Suprapubic skin (tissue), 3 donors: ENCODE measurements at regions not wholly inside any gene's neighbourhood (a gene's known extent, or its start where the extent isn't known, plus 50 kb on each side); places are given as distances from the start of the nearest gene placed in this dataset.

ENCODE experiments used
- EP300 ChIP-seq: sonication (generic); formaldehyde crosslinking; IDR thresholded peaks from one replicate; pipeline ENCODE4 v1.6.1; 2017; ENCODE audit warnings: antibody characterized with exemption
- POLR2A ChIP-seq, 2 donors: fragments of 450-650 bp; IDR thresholded peaks; one replicate each; pipeline ENCODE4 v1.6.1; 2017; ENCODE audit warnings: antibody characterized with exemption in 2 of 2, mild to moderate bottlenecking in 2 of 2, moderate library complexity in 2 of 2
- TF ChIP-seq, protein P1 (sequence below), 2 donors: fragments of 200-600 bp in 1 of 2; fragments of 450-650 bp in 1 of 2; sonication (generic) in 1 of 2; IDR thresholded peaks; one replicate each; pipeline ENCODE4 v1.5.1; 2016 to 2019; ENCODE audit warnings: antibody characterized with exemption in 2 of 2, mild to moderate bottlenecking in 1 of 2, moderate library complexity in 1 of 2

DNA sequence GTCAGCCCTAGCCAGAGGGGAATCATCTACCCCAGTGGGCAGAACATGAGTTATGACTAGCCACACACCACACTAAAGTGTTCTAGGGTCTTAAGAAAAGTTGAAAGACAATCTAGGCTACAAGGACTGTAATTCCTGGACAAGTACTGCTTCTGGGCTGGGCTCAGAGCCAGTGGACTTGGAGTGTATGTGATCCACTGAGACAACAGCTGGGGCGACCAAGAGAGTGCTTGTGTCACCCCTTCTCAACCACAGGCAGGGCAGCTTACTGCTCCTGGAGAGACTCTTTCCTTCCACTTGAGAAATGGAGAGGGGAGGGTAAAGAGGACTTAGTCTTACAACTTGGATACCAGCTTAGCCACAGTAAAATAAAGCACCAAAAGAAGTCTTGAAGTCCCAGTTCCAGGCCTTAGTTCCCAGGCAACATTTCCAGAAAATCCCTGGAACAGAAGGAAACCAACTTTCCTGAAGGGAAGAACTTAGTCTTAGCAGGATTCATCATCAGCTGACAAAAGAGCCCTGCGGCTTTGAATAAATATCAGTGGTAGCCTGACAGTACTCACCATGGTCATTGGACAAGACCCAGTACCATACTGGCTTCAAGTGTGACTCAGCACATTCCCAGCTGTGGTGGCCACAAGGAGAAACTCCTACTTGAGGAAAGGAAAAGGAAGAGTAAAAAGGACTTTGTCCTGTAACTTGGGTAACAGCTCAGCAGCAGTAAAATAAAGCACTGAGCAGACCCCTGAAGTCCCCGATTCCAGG, 355.1 kb upstream of the ADGRB3 start:
- no peak for TF ChIP-seq POLR2A (IDR thresholded peaks at IDR 0.05)
- TF ChIP-seq, protein P1, sequence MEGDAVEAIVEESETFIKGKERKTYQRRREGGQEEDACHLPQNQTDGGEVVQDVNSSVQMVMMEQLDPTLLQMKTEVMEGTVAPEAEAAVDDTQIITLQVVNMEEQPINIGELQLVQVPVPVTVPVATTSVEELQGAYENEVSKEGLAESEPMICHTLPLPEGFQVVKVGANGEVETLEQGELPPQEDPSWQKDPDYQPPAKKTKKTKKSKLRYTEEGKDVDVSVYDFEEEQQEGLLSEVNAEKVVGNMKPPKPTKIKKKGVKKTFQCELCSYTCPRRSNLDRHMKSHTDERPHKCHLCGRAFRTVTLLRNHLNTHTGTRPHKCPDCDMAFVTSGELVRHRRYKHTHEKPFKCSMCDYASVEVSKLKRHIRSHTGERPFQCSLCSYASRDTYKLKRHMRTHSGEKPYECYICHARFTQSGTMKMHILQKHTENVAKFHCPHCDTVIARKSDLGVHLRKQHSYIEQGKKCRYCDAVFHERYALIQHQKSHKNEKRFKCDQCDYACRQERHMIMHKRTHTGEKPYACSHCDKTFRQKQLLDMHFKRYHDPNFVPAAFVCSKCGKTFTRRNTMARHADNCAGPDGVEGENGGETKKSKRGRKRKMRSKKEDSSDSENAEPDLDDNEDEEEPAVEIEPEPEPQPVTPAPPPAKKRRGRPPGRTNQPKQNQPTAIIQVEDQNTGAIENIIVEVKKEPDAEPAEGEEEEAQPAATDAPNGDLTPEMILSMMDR (IDR thresholded peaks at IDR 0.05): no peak
- TF ChIP-seq EP300: no peak
